Loucy (cell line): ENCODE measurements at regions not wholly inside any gene's neighbourhood (a gene's known extent, or its start where the extent isn't known, plus 50 kb on each side); places are given as distances from the start of the nearest gene placed in this dataset.

Source experiments
- H2AFZ ChIP-seq: fragments of 200-600 bp; sonication (generic); 2 replicates; pipeline ENCODE4 v1.6.0; 2016; ENCODE audit warnings: antibody characterized with exemption, mild to moderate bottlenecking, low read length, moderate library complexity
- H3F3A ChIP-seq: fragments of 200-600 bp; 2 replicates; pipeline ENCODE4 v1.6.0; 2016; ENCODE audit warnings: antibody characterized with exemption, low read depth, mild to moderate bottlenecking
- H3K27me3 ChIP-seq: fragments of 200-600 bp; sonication (generic); 2 replicates; pipeline ENCODE4 v1.6.1; 2014; ENCODE audit warnings: low read length, mild to moderate bottlenecking; ENCODE audit not compliant: insufficient read depth, poor library complexity, severe bottlenecking
- H3K36me3 ChIP-seq: fragments of 200-600 bp; sonication (generic); 2 replicates; pipeline ENCODE4 v1.6.1; 2016; ENCODE audit warnings: low read length; ENCODE audit not compliant: insufficient read depth
- H3K4me1 ChIP-seq: fragments of 200-600 bp; sonication (generic); 2 replicates; pipeline ENCODE4 v1.5.1; 2014; ENCODE audit warnings: low read length, mild to moderate bottlenecking; ENCODE audit not compliant: insufficient read depth, poor library complexity, severe bottlenecking
- H3K4me2 ChIP-seq: fragments of 200-600 bp; sonication (generic); 2 replicates; pipeline ENCODE4 v1.6.0; 2014; ENCODE audit warnings: antibody characterized with exemption, low read length, low read depth, mild to moderate bottlenecking; ENCODE audit not compliant: poor library complexity, severe bottlenecking
- H3K4me3 ChIP-seq: fragments of 200-600 bp; sonication (generic); 2 replicates; pipeline ENCODE4 v1.5.1; 2014; ENCODE audit warnings: low read length, mild to moderate bottlenecking, mixed read lengths; ENCODE audit not compliant: poor library complexity, severe bottlenecking
- H3K79me2 ChIP-seq: fragments of 200-600 bp; sonication (generic); 2 replicates; pipeline ENCODE4 v1.6.1; 2014; ENCODE audit warnings: low read length; ENCODE audit not compliant: insufficient read depth
- H3K9ac ChIP-seq: fragments of 200-600 bp; sonication (generic); 2 replicates; pipeline ENCODE4 v1.6.0; 2014; ENCODE audit warnings: mild to moderate bottlenecking, low read depth, low read length, moderate library complexity; ENCODE audit not compliant: poor library complexity, severe bottlenecking
- H3K9me2 ChIP-seq: fragments of 200-600 bp; sonication (generic); replicated peaks from 2 replicates; pipeline ENCODE4 v1.6.1; 2016; ENCODE audit warnings: low read depth, low read length, mixed read lengths
- H3K9me3 ChIP-seq: fragments of 200-600 bp; sonication (generic); 2 replicates; pipeline ENCODE4 v1.6.1; 2014; ENCODE audit warnings: mild to moderate bottlenecking, antibody characterized with exemption, low read length, low read depth; ENCODE audit not compliant: insufficient read depth
- H4K20me1 ChIP-seq: fragments of 200-600 bp; sonication (generic); 2 replicates; pipeline ENCODE4 v1.6.0; 2014; ENCODE audit warnings: antibody characterized with exemption, low read length, mild to moderate bottlenecking; ENCODE audit not compliant: insufficient read depth, poor library complexity, severe bottlenecking
- EZH2phosphoT487 ChIP-seq: fragments of 200-600 bp; IDR thresholded peaks from 2 replicates; pipeline ENCODE4 v1.6.1; 2018; ENCODE audit warnings: antibody characterized with exemption, mild to moderate bottlenecking, moderate library complexity, borderline replicate concordance
- TF ChIP-seq, protein P1 (sequence below): fragments of 200-600 bp; sonication (generic); conservative IDR thresholded peaks from 2 replicates; pipeline ENCODE4 v1.5.1; 2014; ENCODE audit warnings: mild to moderate bottlenecking, antibody characterized with exemption, low read length

DNA sequence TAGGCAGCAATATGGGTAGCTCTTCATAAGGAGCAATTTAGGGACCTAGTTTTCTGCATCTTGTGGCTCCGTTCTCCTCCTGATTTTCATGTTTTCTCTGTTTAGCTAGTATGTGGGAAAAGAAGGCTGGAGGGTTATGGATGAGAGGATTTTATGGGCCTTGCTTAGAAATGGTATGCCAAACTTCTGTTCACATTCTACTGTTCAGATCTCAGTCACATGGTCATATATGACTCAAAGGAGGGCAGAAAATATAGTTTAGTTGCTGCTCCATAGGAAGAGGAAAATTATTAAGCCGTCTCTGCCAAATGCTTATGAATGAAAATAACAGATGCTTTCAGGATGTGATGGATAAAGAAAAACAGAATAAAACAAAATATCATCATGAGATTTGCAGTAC lies 361.8 kb upstream of the CWC22 start:
- H3K4me1 ChIP-seq: no peaks in the 10 kb centered on the region
- TF ChIP-seq, protein P1, sequence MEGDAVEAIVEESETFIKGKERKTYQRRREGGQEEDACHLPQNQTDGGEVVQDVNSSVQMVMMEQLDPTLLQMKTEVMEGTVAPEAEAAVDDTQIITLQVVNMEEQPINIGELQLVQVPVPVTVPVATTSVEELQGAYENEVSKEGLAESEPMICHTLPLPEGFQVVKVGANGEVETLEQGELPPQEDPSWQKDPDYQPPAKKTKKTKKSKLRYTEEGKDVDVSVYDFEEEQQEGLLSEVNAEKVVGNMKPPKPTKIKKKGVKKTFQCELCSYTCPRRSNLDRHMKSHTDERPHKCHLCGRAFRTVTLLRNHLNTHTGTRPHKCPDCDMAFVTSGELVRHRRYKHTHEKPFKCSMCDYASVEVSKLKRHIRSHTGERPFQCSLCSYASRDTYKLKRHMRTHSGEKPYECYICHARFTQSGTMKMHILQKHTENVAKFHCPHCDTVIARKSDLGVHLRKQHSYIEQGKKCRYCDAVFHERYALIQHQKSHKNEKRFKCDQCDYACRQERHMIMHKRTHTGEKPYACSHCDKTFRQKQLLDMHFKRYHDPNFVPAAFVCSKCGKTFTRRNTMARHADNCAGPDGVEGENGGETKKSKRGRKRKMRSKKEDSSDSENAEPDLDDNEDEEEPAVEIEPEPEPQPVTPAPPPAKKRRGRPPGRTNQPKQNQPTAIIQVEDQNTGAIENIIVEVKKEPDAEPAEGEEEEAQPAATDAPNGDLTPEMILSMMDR: no peak
- no peak for TF ChIP-seq EZH2phosphoT487
- no peaks in the 10 kb centered on the region for H3K36me3 ChIP-seq
- H2AFZ ChIP-seq: no peak overlapping the region
- H3K27me3 ChIP-seq: no peaks in the 10 kb centered on the region
- H3K9me2 ChIP-seq: no peaks in the 10 kb centered on the region
- H3K79me2 ChIP-seq: no peaks in the 10 kb centered on the region
- H3K4me2 ChIP-seq: no peak overlapping the region
- H3K4me3 ChIP-seq: no peak overlapping the region
- no peaks in the 10 kb centered on the region for H4K20me1 ChIP-seq
- H3K9ac ChIP-seq: no peak overlapping the region
- H3K9me3 ChIP-seq: no peaks in the 10 kb centered on the region
- H3F3A ChIP-seq: no peaks in the 10 kb centered on the region

DNA sequence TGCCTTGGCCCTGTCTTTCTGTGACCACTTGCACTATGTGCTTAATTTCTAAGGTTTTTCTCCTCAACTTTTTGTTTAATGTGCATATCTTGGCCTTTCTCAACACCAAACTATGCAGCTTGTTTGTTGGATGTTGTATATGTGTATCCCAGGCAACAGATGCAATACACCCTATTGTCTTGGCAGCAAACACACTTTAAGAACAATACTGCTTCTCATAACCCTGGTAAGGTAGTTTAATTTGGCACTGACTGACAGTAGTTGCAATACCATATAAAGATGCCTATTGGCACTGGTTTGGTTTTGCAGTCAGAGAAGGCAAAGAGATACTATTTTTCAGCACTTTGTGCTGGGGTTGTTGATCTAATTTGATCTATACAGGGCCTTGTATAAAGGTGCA lies 360.7 kb upstream of the CWC22 start:
- TF ChIP-seq, protein P1: no peak
- no peak for TF ChIP-seq EZH2phosphoT487
- no peak overlapping the region for H2AFZ ChIP-seq
- H3K36me3 ChIP-seq: no peaks in the 10 kb centered on the region
- H3K4me3 ChIP-seq: no peak overlapping the region
- no peaks in the 10 kb centered on the region for H3K9me2 ChIP-seq
- no peaks in the 10 kb centered on the region for H3K4me1 ChIP-seq
- no peak overlapping the region for H3K9ac ChIP-seq
- H3K79me2 ChIP-seq: no peaks in the 10 kb centered on the region
- H3F3A ChIP-seq: no peaks in the 10 kb centered on the region
- H3K27me3 ChIP-seq: no peaks in the 10 kb centered on the region
- no peaks in the 10 kb centered on the region for H4K20me1 ChIP-seq
- no peak overlapping the region for H3K4me2 ChIP-seq
- H3K9me3 ChIP-seq: no peaks in the 10 kb centered on the region

DNA sequence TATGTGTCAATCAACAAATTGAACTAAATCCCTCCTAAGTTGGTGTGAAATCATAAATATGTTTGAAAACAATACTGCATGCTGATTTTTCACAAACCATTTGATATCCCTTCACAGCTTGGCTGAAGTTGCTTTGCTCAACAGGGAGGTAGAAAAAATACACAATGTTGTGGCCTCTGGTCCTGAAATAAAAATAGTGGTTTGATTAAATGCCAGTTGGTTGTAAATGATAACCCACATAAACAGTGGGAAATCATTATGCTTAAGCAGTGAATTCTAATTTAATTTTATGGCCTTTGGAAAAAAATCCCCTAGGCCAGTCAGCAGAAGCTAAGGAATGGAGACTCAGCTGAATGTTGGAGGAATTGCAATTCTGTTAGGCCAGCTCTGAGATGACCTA lies 359.4 kb upstream of the CWC22 start:
- TF ChIP-seq, protein P1: no peak
- TF ChIP-seq EZH2phosphoT487: no peak
- Histone ChIP-seq H3K4me3 (no peak overlapping the region), H3K79me2 (no peaks in the 10 kb centered on the region), H3K36me3 (no peaks in the 10 kb centered on the region), H3K4me1 (no peaks in the 10 kb centered on the region), H4K20me1 (no peaks in the 10 kb centered on the region), H3K9me2 (no peaks in the 10 kb centered on the region), H3K4me2 (no peak overlapping the region), H3F3A (no peaks in the 10 kb centered on the region), H3K9me3 (no peaks in the 10 kb centered on the region), H3K9ac (no peak overlapping the region), H3K27me3 (no peaks in the 10 kb centered on the region), H2AFZ (no peak overlapping the region)
